ENCODE measurements at regions not wholly inside any gene's neighbourhood (a gene's known extent, or its start where the extent isn't known, plus 50 kb on each side); places are given as distances from the start of the nearest gene placed in this dataset.
"Not testable (repeated sequence)": the region's sequence is repeated elsewhere in the genome, so short reads cannot be mapped to it uniquely, and the experiment has no call there.

DNA sequence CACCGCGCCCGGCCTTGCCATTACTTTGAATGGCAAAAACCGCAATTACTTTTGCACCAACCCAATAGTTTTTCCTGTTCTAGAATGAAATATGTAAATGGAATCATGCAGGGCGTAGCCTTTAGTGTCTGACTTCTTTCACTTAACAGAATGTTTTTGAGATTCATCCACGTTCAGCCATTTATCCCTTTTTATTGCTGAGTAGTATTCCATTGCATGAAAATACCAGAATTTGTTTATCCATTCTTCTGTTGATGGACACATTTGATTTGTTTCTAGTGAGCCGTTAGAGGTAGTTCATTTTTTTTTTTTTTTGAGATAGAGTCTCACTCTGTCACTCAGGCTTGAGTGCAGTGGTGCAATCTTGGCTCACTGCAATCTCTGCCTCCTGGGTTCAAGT, 90.6 kb downstream of the SLC25A47 start:
- ATAC-seq = no peak
- DNase-seq (ENCODE audit: low spot score) = no peak
- intact Hi-C loops (cut with DNase I) = no loop called here

DNA sequence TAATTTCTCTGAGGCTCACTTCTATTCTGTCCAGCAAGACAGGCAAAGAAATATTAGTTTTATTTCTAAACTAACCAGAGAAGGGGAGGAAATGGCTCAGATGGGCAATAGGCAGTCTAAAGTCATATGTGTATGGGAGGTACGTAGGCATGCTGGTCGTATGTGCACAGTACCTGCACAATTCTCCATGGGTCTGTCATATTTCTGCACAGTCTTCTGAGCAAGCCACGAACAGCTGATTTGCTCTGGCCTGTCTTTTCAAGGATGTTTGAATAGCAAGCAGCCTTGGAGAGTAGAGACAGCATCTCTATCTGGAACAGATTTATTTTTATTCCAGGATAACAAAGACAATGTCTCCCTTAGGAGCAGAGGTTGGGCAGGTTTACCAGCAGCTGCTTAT, 92.1 kb downstream of the SLC25A47 start:
- ATAC-seq (no peak), DNase-seq (ENCODE audit: low spot score) (no peak)
- intact Hi-C loops (cut with DNase I) = no loop called here

DNA sequence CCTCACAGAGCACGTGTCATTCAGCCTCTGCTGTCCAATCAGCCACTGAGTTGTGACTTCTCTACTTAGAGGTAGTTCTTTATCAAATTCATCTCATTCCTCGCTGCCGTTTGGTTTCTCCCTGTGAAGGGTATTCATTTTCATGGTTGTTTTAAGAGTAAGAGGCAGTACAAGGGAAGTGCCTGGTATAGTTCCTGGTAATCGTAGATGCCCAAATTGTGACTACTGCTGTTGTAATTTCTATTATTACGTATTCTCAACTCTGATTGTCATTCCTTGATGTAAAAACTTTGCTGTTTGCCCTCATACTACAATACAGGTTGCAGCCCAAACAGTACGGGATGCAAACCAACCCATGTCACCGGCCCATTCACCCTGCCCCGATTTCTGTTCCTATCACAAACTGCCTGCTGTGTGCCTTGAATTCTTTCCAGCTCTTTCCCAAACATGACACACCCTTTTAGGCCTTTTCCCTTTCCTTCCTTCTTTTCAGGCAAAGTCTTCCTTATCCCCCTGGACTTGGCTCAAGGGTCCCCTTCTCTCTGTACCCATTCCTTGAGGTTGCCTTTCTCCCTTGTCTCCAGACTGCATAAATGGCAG, 93.0 kb downstream of the SLC25A47 start:
- no peak for ATAC-seq
- peak; percentile 10 for DNase-seq (ENCODE audit: low spot score)
- intact Hi-C loops (cut with DNase I) = no loop called here

DNA sequence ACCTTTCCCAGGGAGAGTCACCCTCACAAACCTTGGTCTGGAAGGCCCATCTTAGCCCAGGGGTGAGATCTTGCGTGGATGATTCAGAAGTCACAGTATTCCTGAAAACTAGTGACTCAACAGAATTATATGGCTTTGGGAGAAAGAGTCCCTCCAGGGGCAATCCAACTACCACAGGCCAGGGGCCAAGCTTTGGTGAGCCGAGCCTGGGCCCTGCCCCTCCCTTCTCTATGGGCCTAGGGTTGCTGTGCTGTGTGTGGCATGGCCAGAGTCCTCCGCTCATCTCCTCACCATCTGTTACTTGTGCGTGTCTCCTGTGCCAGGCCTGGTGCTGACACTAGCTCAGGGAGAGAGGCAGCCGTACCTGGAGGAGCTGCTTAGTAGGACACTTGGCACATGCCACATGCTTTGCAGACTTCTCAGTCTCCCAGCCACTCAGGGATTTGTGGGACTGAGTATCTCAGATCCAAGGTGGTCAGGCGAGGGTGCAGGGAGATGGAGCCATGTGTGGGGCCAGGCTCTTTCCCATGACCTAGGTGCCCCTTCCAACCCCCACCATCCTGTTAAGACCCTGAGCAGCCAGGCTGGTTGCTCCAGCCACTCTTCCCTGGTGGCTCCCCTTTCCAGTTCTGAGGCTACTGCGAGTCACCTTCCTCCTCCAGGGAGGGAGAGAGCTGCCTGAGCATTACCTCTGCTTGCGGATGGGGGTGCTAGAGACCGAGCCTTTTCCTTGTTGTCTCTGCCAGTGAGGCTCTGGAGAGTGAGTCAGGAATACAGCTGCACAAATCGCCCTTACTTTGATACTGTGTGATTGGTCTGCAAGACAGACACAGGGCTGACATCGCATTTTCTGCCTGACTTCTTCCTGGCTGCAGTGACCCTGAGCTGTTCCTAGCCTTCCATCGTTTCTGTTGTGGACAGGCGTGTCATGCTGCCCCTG, 94.1 kb downstream of the SLC25A47 start:
- intact Hi-C loops (cut with DNase I) = no loop called here
- ATAC-seq (peak; percentile 89), DNase-seq (ENCODE audit: low spot score) (peak; percentile 61)

DNA sequence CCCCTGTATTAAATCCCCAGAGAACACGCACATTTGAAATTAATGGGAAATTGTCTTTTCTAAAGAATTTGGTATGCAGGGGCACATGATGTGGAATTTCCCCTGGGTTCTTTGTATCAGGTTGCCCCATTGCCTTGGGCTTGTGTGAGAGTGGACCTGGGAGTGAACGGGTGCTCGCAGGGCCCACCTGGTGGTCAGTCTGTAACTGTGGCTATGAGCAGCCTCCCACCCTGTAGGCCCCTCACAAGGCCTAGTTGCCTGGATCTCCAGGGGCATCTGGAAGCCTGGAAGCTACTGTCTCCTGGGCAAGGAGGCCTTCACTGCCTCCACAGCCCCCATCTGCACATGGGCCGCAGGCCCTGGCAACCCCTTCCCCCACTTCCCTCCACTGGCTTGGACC, 96.7 kb downstream of the SLC25A47 start:
- ATAC-seq (no peak), DNase-seq (ENCODE audit: low spot score) (peak; percentile 41)
- intact Hi-C loops (cut with DNase I) = no loop called here

DNA sequence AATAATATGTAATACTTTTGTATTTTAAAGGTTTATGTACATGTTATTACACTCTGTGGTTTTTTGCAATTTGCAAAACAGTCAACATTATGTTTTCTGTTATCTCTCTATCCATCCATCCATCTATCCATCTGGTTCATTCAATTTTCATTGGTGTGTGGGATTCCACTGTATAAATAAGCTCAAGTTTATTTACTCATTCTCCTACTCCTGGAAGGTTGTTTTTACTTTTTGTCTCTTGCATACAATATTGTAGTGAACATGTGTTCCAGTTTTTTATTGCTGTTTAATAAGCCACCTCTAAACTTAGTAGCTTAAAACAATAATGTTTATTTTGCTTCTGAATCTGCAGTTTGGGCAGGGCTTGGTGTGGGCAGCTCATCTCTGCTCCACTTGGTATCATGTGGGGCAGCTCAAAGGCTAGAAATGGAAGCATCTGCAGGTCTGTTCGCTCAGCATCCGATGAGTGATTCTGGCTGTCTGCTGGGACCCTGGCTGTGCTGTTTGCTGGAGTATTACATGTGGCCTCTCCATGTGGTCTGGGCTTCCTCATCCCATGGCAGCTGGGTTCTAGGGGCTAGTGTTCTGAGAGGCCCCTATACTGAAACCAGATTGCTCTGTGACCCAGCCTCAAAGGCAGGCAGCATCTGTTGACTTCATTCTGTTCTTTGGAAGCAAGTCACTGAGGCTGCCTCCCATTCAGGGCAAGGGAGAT, 98.8 kb downstream of the SLC25A47 start:
- DNase-seq (ENCODE audit: low spot score) (no peak), ATAC-seq (no peak)
- intact Hi-C loops (cut with DNase I) = no loop called here

DNA sequence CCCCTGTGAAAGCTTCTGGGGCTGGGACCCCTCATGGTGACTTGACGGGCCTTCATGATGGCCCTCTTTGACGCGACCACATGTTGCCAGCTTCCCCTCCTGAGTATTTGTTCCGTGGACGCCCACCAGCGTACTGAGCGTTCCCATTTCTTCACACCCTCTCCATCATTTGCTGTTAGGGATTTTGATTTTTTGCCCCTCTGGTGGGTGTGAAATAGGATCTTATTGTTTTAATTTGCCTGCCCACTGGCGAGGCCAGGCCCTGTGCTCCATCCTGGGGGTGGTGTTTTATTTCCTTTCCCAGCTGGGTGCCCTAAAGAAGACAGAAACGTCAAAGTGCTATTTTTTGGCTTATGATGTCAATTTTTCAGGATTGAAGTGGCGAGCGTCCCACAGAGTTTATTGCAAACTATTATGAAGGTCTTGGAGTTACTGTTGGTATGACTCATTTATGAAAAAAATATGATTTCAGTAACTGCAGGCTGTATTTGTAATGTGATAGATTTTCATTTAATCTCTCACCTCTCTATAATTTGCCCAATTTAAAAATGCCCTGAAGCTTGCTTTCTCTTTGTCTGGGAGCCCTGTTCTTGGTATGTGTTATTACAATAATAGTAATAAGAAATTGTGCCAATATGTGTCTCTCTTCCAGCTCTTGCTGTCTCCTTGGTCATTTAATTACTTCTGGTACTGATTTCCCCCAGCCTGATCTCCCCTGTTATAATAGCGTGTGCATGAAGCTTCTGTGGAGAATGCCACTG, 99.6 kb downstream of the SLC25A47 start:
- intact Hi-C loops (cut with DNase I) = no loop called here
- no peak for ATAC-seq
- peak; percentile 25 for DNase-seq (ENCODE audit: low spot score)

DNA sequence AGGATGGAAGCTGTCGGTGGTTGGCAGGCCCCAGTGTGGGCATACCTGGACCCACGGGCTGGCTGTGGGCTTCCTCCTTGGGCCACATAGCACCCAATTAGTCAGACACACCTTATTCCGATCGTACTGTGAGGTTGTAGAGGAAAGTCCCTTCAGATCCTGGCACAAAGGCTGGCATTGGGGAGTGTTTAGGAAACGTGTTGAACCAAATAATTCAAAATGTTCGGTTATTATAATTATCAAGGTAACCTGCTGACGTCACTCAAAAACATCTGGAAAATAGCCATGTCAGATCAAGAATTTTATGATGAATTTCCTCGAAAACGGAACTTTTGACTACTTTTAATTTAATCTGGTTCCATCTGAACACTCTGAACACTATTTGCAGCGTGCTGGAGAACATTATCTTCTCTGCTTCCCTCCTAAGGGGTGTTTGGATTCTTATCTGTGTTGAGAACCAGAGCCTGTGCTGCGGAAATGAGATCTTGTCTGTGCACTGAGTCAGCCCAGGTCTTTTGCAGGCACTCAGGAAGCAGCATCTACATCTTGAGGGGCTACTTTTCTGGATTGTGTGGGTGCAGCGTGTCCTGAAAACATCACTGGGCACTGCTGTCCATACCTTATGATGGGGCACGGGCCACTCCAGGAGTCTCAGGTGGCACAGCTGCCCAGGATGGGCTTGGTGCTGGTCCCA, 100.3 kb downstream of the SLC25A47 start:
- peak; percentile 17 for DNase-seq (ENCODE audit: low spot score)
- intact Hi-C loops (cut with DNase I) = no loop called here
- ATAC-seq = no peak

DNA sequence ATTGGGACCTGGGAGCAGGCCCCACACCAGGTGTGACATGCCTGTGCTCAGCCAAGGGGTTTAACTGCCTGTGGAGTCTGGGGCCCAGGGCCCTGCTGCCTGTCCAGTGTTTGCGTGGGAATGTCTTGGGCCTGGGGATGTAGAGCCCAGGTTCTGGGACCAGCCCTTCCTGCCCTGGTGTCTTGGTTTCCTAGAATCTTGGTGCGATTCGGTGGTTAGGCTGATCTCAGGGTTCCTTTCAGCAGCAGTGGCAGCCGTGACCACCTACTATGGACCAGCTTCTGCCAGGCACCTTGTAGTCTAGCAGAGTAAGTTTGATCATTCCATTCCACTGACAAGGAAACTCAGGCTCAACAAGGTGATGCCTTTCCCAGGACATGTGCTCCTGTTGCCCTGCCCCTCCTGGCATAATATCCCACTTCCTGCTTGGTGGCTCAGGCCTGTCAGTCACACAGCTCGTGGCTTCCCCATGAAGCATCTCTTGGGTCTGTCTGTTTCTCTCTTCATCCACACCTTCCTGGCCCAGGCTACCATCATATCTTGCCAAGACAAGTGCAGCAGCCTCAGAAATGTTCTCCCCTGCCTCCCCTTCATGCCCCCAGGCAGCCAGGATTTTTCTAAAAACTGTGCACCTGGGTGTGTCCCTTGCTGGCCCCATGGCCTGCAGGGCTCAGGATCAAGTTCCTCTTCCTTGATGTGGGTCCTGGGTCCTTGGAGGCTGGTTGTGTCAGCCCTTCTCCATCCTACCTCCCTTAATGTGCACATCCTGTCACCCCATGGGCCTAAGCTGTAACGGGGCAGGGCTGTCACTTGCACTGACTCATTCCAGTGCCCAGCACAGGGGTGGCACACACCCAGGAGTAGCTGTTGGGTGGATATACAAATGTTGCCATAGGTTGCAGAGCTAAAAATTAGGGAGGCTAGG, 101.6 kb downstream of the SLC25A47 start:
- no peak for ATAC-seq
- intact Hi-C loops (cut with DNase I) = no loop called here
- DNase-seq (ENCODE audit: low spot score) = no peak

DNA sequence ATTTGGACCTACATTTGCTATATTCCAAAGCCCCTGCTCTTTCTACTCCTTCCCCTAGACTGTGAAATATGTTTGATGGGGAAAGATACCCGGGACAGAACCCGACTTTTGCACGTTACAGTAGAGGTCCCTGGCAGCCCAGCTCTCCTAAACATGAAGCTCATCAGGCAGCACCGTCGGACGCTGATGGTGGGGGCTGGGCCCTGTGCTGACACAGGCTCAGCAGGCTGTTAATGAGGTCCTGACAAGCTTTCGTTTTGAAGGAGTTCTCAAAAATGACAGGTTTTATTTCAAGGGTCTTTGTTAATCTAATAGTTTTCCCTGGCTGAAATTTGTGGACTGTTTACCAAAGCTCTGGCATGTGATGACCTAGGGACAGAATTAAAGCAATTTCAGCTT, 102.3 kb downstream of the SLC25A47 start:
- no peak for ATAC-seq
- intact Hi-C loops (cut with DNase I) = no loop called here
- DNase-seq (ENCODE audit: low spot score) = no peak

DNA sequence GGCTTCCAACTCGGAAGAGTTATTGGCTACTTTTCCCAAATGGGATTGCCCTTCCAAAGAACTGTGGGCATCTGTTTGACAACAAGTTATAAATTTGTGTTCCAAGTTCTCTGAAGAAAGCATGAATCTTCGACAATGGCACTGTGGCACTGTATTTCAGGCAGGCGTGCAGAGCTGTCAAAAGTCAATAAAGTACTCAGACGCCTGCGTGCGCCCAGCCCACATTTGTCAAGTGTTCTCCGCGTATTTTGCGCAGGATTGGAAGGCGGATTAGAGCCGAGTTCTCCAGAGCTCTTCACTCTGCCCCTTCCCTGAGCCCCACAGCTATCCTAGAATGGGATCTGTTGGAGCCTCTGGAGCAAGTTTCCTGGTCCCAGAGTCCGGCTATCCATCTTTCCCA, 103.2 kb downstream of the SLC25A47 start:
- ATAC-seq (no peak), DNase-seq (ENCODE audit: low spot score) (no peak)
- intact Hi-C loops (cut with DNase I) = no loop called here

DNA sequence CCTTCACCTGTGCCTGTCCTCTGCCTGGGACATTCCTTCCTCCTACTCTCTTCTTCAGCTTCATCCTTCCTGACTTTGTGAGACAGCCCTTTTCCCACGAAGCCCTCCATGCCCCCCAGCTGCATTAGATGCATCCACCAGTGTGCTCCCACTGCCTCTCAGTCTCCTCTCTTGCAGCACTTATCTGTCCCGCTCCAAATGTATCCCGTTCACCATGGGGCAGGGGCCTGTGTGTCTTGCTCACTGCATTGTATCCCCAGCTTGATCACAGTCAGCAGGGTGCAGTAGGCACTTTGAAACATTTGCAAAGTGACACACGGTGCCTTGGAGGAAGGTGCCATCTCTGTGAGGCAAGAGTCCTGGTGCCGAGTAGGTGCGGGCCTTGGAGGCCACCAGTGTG, 104.0 kb downstream of the SLC25A47 start:
- DNase-seq (ENCODE audit: low spot score) (no peak), ATAC-seq (no peak)
- intact Hi-C loops (cut with DNase I) = no loop called here

DNA sequence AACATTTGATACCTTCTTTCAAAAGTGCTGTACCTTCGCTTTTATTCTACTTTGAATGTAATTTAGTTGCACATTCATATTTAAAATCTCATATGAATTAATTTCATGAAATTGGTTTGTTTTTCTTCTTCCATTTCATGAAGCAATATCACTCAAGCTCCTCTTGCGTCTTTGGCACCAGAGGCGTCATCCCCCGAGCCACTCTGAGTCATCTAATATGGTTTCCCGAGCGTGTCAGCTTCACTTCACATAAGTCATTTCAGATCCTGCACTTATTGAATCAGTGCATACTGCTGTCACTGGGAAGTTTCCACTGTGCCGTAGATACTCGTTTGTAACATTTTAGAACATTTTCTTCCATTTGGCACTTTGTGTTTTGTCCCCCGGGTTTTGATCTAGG, 105.6 kb downstream of the SLC25A47 start:
- ATAC-seq (no peak), DNase-seq (ENCODE audit: low spot score) (no peak)
- intact Hi-C loops (cut with DNase I) = no loop called here

DNA sequence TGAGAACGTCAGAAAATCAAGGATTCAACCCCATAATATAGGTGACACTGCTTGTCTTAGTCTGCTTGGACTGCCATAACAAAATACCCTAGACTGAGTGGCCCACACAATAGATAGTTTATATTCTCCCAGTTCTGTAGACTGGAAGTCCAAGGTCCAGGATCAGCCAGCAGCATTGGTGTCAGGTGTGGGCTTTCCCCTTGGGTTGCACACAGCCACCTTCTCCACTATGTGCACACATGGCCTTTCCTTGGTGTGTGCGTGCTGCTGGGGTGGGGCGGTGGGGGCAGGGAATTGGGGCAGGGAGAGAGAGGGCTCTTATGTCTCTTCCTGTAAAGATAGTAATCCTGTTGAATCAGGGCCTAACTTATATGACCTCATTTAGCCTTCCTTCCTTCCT, 106.4 kb downstream of the SLC25A47 start:
- intact Hi-C loops (cut with DNase I) = no loop called here
- ATAC-seq (no peak), DNase-seq (ENCODE audit: low spot score) (no peak)

DNA sequence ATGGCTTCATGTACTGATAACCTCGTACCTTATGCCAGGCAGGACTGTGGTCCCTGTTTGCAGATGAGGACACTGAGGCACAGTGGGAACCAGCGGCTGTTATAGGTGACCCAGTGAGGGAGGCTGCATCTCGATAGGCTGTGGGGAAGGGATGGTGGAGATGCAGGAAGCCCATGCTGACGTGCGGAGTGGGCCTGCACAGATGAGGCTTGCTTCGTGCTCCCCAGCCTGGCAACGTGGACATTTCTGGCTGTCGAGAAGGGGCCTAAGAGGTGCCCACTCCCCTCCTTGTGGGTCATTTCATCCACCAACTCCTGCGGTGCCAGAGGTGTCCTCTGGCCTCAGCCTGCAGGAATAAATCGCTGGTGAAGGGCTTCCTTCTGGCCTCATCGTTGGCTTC, 107.4 kb downstream of the SLC25A47 start:
- DNase-seq (ENCODE audit: low spot score) (peak; percentile 35), ATAC-seq (no peak)
- intact Hi-C loops (cut with DNase I) = no loop called here

DNA sequence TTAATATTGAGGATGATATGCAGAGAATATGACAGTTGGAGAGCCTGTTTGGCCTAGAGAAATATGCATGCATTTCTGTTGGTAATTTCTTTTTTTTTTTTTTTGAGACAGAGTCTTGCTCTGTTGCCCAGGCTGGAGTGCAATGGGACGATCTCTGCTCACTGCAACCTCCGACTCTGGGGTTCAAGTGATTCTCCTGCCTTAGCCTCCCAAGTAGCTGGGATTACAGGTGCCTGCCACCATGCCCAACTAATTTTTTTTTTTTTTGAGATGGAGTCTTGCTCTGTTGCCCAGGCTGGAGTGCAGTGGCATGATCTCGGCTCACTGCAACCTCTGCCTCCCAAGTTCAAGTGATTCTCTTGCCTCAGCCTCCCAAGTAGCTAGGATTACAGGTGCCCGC, 108.3 kb downstream of the SLC25A47 start:
- intact Hi-C loops (cut with DNase I); DNase-seq (ENCODE audit: low spot score); ATAC-seq: not testable (repeated sequence)

DNA sequence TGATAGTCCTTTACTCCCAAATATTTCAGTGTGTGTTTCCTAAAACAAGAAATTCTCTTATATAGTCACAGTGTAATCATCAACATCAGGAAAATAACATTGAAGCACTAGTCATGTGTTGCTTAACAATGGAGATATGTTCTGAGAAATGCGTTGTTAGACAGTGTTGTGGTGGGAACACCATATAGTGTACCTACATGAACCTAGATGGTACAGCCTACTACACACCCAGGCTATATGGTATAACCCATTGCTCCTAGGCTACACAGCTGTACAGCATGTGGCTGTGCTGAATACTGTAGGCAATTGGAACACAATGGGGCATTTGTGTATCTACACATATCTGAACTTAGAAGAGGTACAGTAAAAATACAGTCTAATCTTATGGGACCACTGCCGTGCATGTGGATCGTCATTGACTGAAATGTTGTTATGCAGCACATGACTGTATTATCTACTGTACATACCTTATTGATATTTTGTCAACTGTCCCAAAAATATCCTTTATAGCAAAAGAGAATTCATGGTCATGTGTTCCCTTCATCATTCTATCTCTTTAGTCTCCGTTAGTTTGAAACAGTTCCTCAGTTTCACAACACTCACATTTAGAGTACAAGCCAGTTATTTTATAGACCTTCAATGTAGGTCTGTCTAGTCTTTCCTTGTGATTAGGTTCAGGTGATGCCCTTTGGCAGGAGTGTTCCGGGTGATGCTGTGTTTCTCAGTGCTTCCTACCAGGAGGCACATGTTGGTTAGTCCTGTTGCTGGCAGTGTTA, 109.7 kb downstream of the SLC25A47 start:
- DNase-seq (ENCODE audit: low spot score) (no peak), ATAC-seq (no peak)
- intact Hi-C loops (cut with DNase I) = no loop called here

Data from sciatic nerve (tissue), 2 donors.